Fibroblast of gingiva (primary cell): ENCODE measurements at regions not wholly inside any gene's neighbourhood (a gene's known extent, or its start where the extent isn't known, plus 50 kb on each side); places are given as distances from the start of the nearest gene placed in this dataset.
"Not testable (repeated sequence)": the region's sequence is repeated elsewhere in the genome, so short reads cannot be mapped to it uniquely, and the experiment has no call there.

Experiments
- DNase-seq: peaks from one replicate; pipeline ENCODE4 v3.0.0-alpha.2; 2011; ENCODE audit warnings: low read depth

GRCh38 chr4:3613967-3614730 lies 81.9 kb upstream of the LRPAP1 start:
- no peak for DNase-seq

- DNase-seq: no peak
Measured at GRCh38 chr4:3612934-3613333, 80.7 kb upstream of the LRPAP1 start.

- no peak for DNase-seq
Measured at GRCh38 chr4:3612281-3612680, 80.1 kb upstream of the LRPAP1 start.

- no peak for DNase-seq
Measured at GRCh38 chr4:3611778-3612177, 79.6 kb upstream of the LRPAP1 start.

- not testable (repeated sequence) for DNase-seq
Measured at GRCh38 chr4:3610851-3611250, 78.6 kb upstream of the LRPAP1 start.

GRCh38 chr4:3609905-3610304 lies 77.7 kb upstream of the LRPAP1 start:
- not testable (repeated sequence) for DNase-seq

GRCh38 chr4:3607690-3608552 lies 75.7 kb upstream of the LRPAP1 start:
- no peak for DNase-seq

GRCh38 chr4:3606850-3607249 lies 74.6 kb upstream of the LRPAP1 start:
- not testable (repeated sequence) for DNase-seq

- not testable (repeated sequence) for DNase-seq
Measured at GRCh38 chr4:3606271-3606670, 74.0 kb upstream of the LRPAP1 start.

- DNase-seq: no peak
Measured at GRCh38 chr4:3605491-3605890, 73.3 kb upstream of the LRPAP1 start.

- not testable (repeated sequence) for DNase-seq
Measured at GRCh38 chr4:3602886-3603645, 70.8 kb upstream of the LRPAP1 start.

- no peak for DNase-seq
Measured at GRCh38 chr4:3601992-3602391, 69.8 kb upstream of the LRPAP1 start.

- DNase-seq: not testable (repeated sequence)
Measured at GRCh38 chr4:3601108-3601690, 69.0 kb upstream of the LRPAP1 start.

GRCh38 chr4:3599951-3600350 lies 67.7 kb upstream of the LRPAP1 start:
- DNase-seq: no peak

- peak; percentile 2 for DNase-seq
Measured at GRCh38 chr4:3598695-3599227, 66.5 kb upstream of the LRPAP1 start.

- not testable (repeated sequence) for DNase-seq
Measured at GRCh38 chr4:3597896-3598505, 65.8 kb upstream of the LRPAP1 start.

GRCh38 chr4:3596957-3597733 lies 64.9 kb upstream of the LRPAP1 start:
- not testable (repeated sequence) for DNase-seq

- not testable (repeated sequence) for DNase-seq
Measured at GRCh38 chr4:3595627-3596291, 63.5 kb upstream of the LRPAP1 start.

- DNase-seq: not testable (repeated sequence)
Measured at GRCh38 chr4:3594751-3595150, 62.5 kb upstream of the LRPAP1 start.
